NCI-H774 (cell line): ENCODE measurements at regions not wholly inside any gene's neighbourhood (a gene's known extent, or its start where the extent isn't known, plus 50 kb on each side); places are given as distances from the start of the nearest gene placed in this dataset.

ENCODE experiments used
- DNase-seq: peaks from one replicate; lab custom pipeline; 2025; lab: John Stamatoyannopoulos, UW

GRCh38 chr13:40191186-40191980, 475.1 kb downstream of the FOXO1 start:
- DNase-seq = no peak

DNA sequence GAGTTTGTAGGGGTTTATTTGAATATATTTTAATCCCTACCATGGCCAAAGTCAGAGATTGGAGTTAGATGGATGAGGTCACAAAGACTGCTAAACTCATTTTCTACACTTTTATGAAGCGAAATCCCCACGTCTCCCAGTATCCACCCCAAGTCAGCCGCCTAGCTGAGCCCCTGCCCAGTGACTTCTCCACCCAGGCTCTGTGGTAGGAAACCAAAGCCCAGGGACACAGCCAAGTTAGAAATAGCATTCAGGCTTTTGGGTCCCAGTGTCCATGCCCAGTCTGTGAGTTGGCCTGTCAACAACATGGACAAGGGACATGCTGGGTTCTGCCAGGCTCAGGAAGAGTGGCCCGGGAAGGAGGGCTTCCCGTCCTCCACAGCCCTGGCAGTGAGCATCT, 474.0 kb downstream of the FOXO1 start:
- DNase-seq = no peak

- no peak for DNase-seq
Measured at GRCh38 chr13:40192858-40193257, 473.6 kb downstream of the FOXO1 start.

DNA sequence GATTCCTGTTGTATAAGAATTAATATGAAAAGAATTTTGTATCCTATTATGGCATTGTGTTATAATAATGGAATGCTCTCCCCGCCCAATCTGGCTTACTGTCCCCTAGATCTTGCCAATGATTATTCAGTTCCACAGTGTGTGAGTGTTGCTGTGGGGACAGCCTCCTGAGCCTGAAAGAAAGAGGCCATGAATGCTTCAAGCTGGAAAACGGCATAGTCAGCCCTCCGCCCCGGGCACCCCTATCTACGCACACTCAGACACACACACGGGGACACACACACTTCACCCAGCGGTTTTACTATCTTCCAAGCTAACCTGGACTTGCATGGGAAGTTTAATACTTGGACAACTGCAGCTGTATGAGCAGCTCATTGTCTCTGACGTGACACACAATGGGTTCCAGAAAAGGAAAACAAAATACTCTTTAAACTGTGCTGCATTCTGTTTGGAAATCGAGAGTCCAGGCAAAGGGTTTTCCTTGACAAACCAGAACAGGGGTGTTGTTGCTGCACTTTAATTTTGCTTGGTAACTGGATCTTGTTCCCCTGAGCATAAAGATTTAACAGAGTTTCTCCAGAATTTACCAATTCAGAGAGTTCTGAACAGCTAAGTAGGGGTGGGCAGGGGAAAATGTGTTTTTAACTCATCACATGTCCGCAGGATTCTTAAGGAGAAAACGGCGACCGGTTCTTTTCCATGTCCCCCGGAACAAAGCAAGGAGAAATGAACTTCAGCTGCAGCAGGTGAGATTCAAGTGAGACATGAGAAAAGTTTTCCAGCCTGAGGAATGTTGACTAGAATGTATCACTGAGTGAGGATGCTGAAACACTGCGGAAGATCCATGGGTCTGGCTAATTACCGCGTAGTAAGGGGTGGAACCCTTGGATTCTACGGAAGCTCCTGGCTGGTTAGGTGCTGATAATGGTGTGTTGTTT, 472.9 kb downstream of the FOXO1 start:
- DNase-seq = no peak

- no peak for DNase-seq
Measured at GRCh38 chr13:40194224-40194806, 472.1 kb downstream of the FOXO1 start.

GRCh38 chr13:40197049-40197448, 469.4 kb downstream of the FOXO1 start:
- no peak for DNase-seq

- no peak for DNase-seq
Measured at GRCh38 chr13:40197936-40198595, 468.4 kb downstream of the FOXO1 start.

GRCh38 chr13:40200273-40200978, 466.0 kb downstream of the FOXO1 start:
- no peak for DNase-seq

- no peak for DNase-seq
Measured at GRCh38 chr13:40204246-40204645, 462.2 kb downstream of the FOXO1 start.

DNA sequence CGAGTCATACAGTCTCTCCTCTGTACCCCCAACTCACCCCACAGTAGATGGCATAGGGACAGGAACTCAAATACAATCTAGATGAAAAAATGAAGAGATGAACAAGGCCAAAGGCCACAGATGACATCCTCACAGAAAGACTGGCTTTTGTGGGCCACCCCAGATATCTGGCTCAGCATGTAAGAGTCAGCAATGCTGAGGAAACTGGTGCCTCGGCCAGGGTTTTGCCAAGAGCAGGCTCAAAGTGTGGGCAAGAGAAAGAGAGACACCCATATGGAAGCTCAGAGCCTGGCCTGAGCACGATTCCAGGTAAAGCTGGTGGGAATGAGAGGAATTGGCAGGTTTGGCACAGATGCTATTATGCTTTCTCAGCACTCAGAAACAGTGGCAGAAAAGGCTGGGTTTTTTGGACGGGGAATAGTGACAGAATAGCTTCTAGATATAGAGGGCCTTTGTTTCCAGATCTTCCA, 460.6 kb downstream of the FOXO1 start:
- no peak for DNase-seq

- no peak for DNase-seq
Measured at GRCh38 chr13:40206241-40207000, 460.0 kb downstream of the FOXO1 start.

GRCh38 chr13:40207001-40207478, 459.4 kb downstream of the FOXO1 start:
- DNase-seq = no peak

GRCh38 chr13:40208517-40208916, 457.9 kb downstream of the FOXO1 start:
- no peak for DNase-seq

DNA sequence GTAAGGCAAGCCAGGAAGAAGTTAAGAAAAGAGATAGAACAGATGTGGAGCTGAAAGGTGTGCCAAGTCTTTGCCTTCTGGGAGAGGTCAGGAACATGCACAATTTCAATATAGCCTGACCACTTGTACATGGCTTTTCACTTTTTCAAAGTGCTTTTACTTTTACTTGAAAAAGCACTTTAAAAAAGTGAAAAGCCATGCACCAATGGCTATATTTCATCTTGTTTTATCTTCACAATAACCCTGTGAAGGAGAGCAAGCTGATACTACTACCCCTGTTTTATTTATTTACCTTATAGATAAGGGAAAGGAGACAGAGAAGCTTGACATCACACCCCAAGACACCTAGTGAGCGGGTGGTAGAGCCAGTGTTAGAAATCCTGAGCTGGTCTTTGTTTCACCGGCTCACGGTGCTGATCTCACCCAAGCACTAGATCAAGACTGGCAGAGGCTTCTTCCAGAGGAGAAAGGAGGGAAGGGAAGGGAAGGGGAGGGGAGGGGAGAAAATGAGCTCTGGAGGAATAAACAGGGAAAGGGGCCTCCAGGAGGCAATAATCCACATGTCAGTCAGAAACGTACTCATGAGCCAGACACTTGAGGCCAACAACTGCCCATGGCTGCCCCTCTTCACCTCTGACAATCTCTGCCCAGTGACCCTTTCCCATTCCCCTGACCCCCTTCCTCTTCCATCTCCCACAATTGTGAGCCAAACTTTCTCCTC, 455.4 kb downstream of the FOXO1 start:
- no peak for DNase-seq

DNA sequence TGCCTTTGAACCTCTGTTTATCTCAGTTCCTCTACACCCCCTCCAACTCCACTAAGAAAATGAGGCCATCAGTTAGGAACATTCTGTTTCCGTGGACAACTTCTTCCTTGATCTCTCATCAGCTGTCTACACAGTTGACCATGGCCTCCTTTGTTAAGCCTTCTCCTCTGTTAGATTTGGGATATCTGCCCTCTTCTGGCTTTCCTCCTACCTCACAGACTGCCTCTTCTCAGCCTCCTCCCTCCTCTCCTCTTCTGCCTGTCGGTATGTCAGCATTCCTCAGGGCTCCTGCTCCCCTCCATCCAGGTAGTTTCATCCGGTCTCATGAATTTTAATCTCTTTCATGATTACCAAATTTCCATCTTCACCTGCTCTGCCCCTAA, 454.9 kb downstream of the FOXO1 start:
- no peak for DNase-seq

DNA sequence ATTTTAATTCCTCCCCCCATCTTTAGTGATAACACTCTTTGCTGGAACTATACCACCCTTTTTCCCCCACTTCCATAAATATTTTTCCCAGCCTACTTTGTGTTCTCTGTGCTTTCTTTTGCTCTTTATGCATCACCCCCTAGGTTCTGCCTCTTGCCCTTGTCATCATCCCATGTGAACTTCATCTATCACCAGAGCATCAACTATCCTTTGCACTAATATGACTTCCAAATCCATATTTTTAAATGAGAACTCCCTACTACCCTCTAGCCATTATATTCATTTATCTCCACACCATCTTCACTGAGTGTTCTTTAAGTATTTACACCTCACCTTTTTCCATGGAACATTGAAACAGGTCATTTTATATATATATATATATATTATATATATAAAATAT, 452.7 kb downstream of the FOXO1 start:
- no peak for DNase-seq

DNA sequence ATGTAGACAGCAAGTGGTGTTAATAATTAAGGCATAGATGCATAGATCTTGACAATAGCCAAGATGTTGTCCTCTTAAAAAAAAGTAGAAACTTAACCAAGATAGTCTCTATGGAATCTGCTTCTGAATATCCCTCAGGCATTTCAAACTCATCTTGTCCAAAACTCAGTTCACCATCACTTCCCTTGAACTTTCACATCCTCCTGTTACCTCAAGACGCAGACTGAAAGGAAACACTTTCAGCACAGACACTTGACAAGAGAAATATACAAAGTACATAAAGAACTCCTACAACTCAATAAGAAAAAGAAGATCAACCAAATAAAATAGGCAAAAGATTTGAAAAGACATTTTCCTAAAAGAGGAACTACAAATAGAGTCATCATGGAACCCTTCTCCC, 451.1 kb downstream of the FOXO1 start:
- DNase-seq = no peak

DNA sequence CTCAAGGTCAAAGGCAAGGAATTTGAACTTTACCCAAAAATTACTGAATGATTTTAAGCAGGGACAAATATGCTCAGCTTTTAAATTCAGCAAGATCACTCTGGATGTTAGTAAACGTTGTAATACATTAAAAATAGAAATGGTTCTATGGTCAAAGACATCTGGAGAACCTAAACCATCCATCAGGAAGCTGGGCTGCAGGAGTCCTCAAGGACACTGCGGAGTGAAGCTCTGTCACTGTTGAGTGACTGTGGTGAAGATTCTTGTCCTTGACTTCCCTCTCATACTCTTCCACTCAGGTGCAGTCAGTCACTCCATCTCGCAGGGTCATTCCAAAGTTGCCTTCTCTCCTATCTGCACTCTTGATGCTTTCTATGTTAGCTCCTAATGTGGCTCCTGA, 450.7 kb downstream of the FOXO1 start:
- DNase-seq = no peak

DNA sequence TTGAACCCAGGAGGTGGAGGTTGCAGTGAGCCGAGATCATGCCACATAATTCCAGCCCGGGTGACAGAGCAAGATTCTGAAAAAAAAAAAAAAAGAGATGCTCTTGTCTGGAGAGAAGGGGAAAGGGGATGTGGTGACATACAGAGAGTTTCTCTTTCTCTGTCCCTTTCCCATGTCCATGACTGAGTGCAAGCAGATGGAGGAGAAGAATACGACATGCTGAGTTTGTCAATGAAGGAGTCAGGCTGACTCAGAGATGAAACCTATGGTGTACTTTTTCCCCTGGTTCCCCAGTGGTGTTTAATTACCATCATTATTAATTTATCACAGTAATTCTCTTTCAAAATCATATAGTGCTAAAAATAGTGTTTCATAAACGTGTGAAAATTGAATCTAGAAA, 448.8 kb downstream of the FOXO1 start:
- no peak for DNase-seq
